ENCODE measurements at regions not wholly inside any gene's neighbourhood (a gene's known extent, or its start where the extent isn't known, plus 50 kb on each side); places are given as distances from the start of the nearest gene placed in this dataset.

- no peak overlapping the region for H3K9ac ChIP-seq (ENCODE audit: control insufficient read depth, extremely low read depth, insufficient read depth, low read length)
- H3K9me3 ChIP-seq (ENCODE audit: control insufficient read depth, low read depth, low read length): no peaks in the 10 kb centered on the region
- no peak overlapping the region for H3K27ac ChIP-seq (ENCODE audit: control insufficient read depth, insufficient read depth, low read length)
- no peaks in the 10 kb centered on the region for H3K4me1 ChIP-seq (ENCODE audit: control insufficient read depth, extremely low read depth, insufficient read depth, low read length)
- DNase-seq (ENCODE audit: low read depth, low spot score): no peak
- H2AFZ ChIP-seq (ENCODE audit: control insufficient read depth, low read length): no peak overlapping the region
- no peaks in the 10 kb centered on the region for H3K27me3 ChIP-seq (ENCODE audit: control insufficient read depth, extremely low read depth, insufficient read depth, low read length)
- FAIRE-seq: no peak
- no peak overlapping the region for H3K4me2 ChIP-seq (ENCODE audit: control insufficient read depth, extremely low read depth, insufficient read depth, low read depth, low read length)
- no peaks in the 10 kb centered on the region for H3K79me2 ChIP-seq (ENCODE audit: control insufficient read depth, insufficient read depth, low read length)
- no peak overlapping the region for H3K4me3 ChIP-seq (ENCODE audit: control insufficient read depth in 2 of 3, extremely low read depth in 1 of 3, insufficient read depth in 2 of 3, low read depth in 1 of 3, low read length in 3 of 3)
- no peaks in the 10 kb centered on the region for H3K9me1 ChIP-seq (ENCODE audit: control insufficient read depth, extremely low read depth, insufficient read depth, low read length)
- TF ChIP-seq EZH2 (IDR thresholded peaks at IDR 0.05; ENCODE audit: low read length): no peak
- TF ChIP-seq CTCF (optimal IDR thresholded peaks at IDR 0.05 in 1 of 3, IDR thresholded peaks at IDR 0.05 in 1 of 3, conservative IDR thresholded peaks at IDR 0.05 in 1 of 3; ENCODE audit: extremely low read depth in 1 of 3, insufficient read depth in 2 of 3, low read length in 3 of 3): no peak
- H3K36me3 ChIP-seq (ENCODE audit: control insufficient read depth in 2 of 2, extremely low read depth in 1 of 2, insufficient read depth in 2 of 2, low read length in 2 of 2): no peaks in the 10 kb centered on the region
- dilution Hi-C loops (cut with MboI; ENCODE audit: extremely low pct_ligation_motif_present, low sequenced_read_pairs): no loop called here
- no peaks in the 10 kb centered on the region for H4K20me1 ChIP-seq (ENCODE audit: control insufficient read depth, extremely low read depth, insufficient read depth, low read length)
Measured at GRCh38 chr21:36628761-36629460, 70.0 kb upstream of the SIM2 start.

GRCh38 chr21:36630485-36631206, 68.3 kb upstream of the SIM2 start:
- H3K36me3 ChIP-seq (ENCODE audit: control insufficient read depth in 2 of 2, extremely low read depth in 1 of 2, insufficient read depth in 2 of 2, low read length in 2 of 2): no peaks in the 10 kb centered on the region
- H3K4me1 ChIP-seq (ENCODE audit: control insufficient read depth, extremely low read depth, insufficient read depth, low read length): no peaks in the 10 kb centered on the region
- no peak overlapping the region for H3K27ac ChIP-seq (ENCODE audit: control insufficient read depth, insufficient read depth, low read length)
- H3K79me2 ChIP-seq (ENCODE audit: control insufficient read depth, insufficient read depth, low read length): no peaks in the 10 kb centered on the region
- H3K9me3 ChIP-seq (ENCODE audit: control insufficient read depth, low read depth, low read length): no peaks in the 10 kb centered on the region
- no peaks in the 10 kb centered on the region for H3K27me3 ChIP-seq (ENCODE audit: control insufficient read depth, extremely low read depth, insufficient read depth, low read length)
- no peak overlapping the region for H3K9ac ChIP-seq (ENCODE audit: control insufficient read depth, extremely low read depth, insufficient read depth, low read length)
- H4K20me1 ChIP-seq (ENCODE audit: control insufficient read depth, extremely low read depth, insufficient read depth, low read length): no peaks in the 10 kb centered on the region
- TF ChIP-seq EZH2 (IDR thresholded peaks at IDR 0.05; ENCODE audit: low read length): no peak
- TF ChIP-seq CTCF (optimal IDR thresholded peaks at IDR 0.05 in 1 of 3, IDR thresholded peaks at IDR 0.05 in 1 of 3, conservative IDR thresholded peaks at IDR 0.05 in 1 of 3; ENCODE audit: extremely low read depth in 1 of 3, insufficient read depth in 2 of 3, low read length in 3 of 3): peak; percentile 77 to 79 (median 79)
- no peaks in the 10 kb centered on the region for H3K9me1 ChIP-seq (ENCODE audit: control insufficient read depth, extremely low read depth, insufficient read depth, low read length)
- dilution Hi-C loops (cut with MboI; ENCODE audit: extremely low pct_ligation_motif_present, low sequenced_read_pairs): no loop called here
- H3K4me2 ChIP-seq (ENCODE audit: control insufficient read depth, extremely low read depth, insufficient read depth, low read depth, low read length): no peak overlapping the region
- FAIRE-seq: peak; percentile 69
- DNase-seq (ENCODE audit: low read depth, low spot score): peak; percentile 5
- H3K4me3 ChIP-seq (ENCODE audit: control insufficient read depth in 2 of 3, extremely low read depth in 1 of 3, insufficient read depth in 2 of 3, low read depth in 1 of 3, low read length in 3 of 3): no peak overlapping the region
- H2AFZ ChIP-seq (ENCODE audit: control insufficient read depth, low read length): no peak overlapping the region

All from keratinocyte (primary cell).